GM23248 (cell line): ENCODE measurements at regions not wholly inside any gene's neighbourhood (a gene's known extent, or its start where the extent isn't known, plus 50 kb on each side); places are given as distances from the start of the nearest gene placed in this dataset.

Experiments
- DNase-seq: peaks from one replicate; pipeline ENCODE4 v3.0.0-alpha.2; 2015
- H2AFZ ChIP-seq: fragments of 200-600 bp; sonication (generic); 2 replicates; pipeline ENCODE4 v1.6.1; 2016; ENCODE audit warnings: antibody characterized with exemption
- H3F3A ChIP-seq: fragments of 200-600 bp; sonication (generic); 2 replicates; pipeline ENCODE4 v1.6.1; 2016; ENCODE audit warnings: mild to moderate bottlenecking, antibody characterized with exemption, mixed run types; ENCODE audit not compliant: insufficient read depth
- H3K27ac ChIP-seq: fragments of 200-600 bp; sonication (generic); 2 replicates; pipeline ENCODE4 v1.5.1; 2016; ENCODE audit warnings: mild to moderate bottlenecking
- H3K27me3 ChIP-seq: fragments of 200-600 bp; sonication (generic); replicated peaks from 2 replicates; pipeline ENCODE4 v1.6.1; 2016; ENCODE audit warnings: mild to moderate bottlenecking; ENCODE audit not compliant: insufficient read depth
- H3K36me3 ChIP-seq: fragments of 200-600 bp; sonication (generic); 2 replicates; pipeline ENCODE4 v1.6.1; 2016; ENCODE audit warnings: low read depth, mild to moderate bottlenecking
- H3K4me1 ChIP-seq: fragments of 200-600 bp; sonication (generic); 2 replicates; pipeline ENCODE4 v1.6.1; 2016; ENCODE audit warnings: mild to moderate bottlenecking; ENCODE audit not compliant: insufficient read depth
- H3K4me2 ChIP-seq: fragments of 200-600 bp; sonication (generic); one replicate; pipeline ENCODE4 v1.6.1; 2016; ENCODE audit warnings: mild to moderate bottlenecking; ENCODE audit not compliant: unreplicated experiment
- H3K4me3 ChIP-seq: fragments of 200-600 bp; sonication (generic); 2 replicates; pipeline ENCODE4 v1.5.1; 2016; ENCODE audit warnings: mild to moderate bottlenecking
- H3K79me2 ChIP-seq: fragments of 200-600 bp; sonication (generic); 2 replicates; pipeline ENCODE4 v1.6.1; 2016; ENCODE audit warnings: mild to moderate bottlenecking; ENCODE audit not compliant: insufficient read depth
- H3K9ac ChIP-seq: fragments of 200-600 bp; sonication (generic); 2 replicates; pipeline ENCODE4 v1.6.1; 2016; ENCODE audit warnings: mild to moderate bottlenecking
- H3K9me2 ChIP-seq: fragments of 200-600 bp; sonication (generic); 2 replicates; pipeline ENCODE4 v1.6.1; 2016; ENCODE audit warnings: mixed run types, mild to moderate bottlenecking, moderate library complexity; ENCODE audit not compliant: insufficient read depth
- H3K9me3 ChIP-seq: fragments of 200-600 bp; sonication (generic); one replicate; pipeline ENCODE4 v1.6.1; 2017; ENCODE audit warnings: low read depth
- H4K20me1 ChIP-seq: fragments of 200-600 bp; sonication (generic); 2 replicates; pipeline ENCODE4 v1.6.0; 2016; ENCODE audit not compliant: insufficient read depth
- EZH2 ChIP-seq: fragments of 200-600 bp; sonication (generic); IDR thresholded peaks from 2 replicates; pipeline ENCODE4 v1.6.1; 2018; ENCODE audit warnings: antibody characterized with exemption, mild to moderate bottlenecking; ENCODE audit not compliant: insufficient read depth, poor library complexity, severe bottlenecking
- EZH2phosphoT487 ChIP-seq: fragments of 200-600 bp; sonication (generic); IDR thresholded peaks from 2 replicates; pipeline ENCODE4 v1.6.1; 2018; ENCODE audit warnings: antibody characterized with exemption, moderate library complexity, mild to moderate bottlenecking, low read depth; ENCODE audit not compliant: insufficient read depth
- WGBS, 2 experiments: methylation state at CpG; one replicate each; pipeline ENCODE4 v1.1.6; 2015 to 2017; ENCODE audit warnings: low lambda C conversion rate in 2 of 2, low coverage in 1 of 2; ENCODE audit errors: missing lambda C conversion rate in 2 of 2; 5-methylcytosine and 5-hydroxymethylcytosine counted together
- in situ Hi-C: fragments of 300-500 bp; cut with MboI; formaldehyde crosslinking; loops from 2 replicates; pipeline ENCODE4 v1.15.0; 2020

DNA sequence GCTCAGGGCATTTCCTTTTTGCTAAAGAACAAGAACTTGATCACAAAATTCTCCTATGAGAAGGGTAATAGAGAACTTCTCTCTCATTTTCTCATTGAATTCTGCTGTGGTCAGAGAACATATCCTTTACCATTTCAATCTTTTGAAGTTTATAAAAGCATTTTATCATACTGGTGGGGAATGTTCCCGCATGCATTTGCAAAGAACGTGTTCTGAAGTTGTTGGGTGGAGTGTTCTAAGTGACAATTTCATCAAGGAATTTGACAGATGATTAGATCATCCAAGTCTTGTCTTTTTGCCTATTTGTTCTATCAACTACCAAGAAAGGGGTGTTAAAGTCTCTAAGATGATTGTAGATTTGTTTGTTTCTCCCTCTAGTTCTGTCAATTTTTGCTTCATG, 163.4 kb upstream of the FREM1 start:
- Histone ChIP-seq H3K79me2 (no peaks in the 10 kb centered on the region), H3K36me3 (no peaks in the 10 kb centered on the region), H3K9me2 (no peaks in the 10 kb centered on the region), H3K9me3 (no peaks in the 10 kb centered on the region), H3K4me1 (no peaks in the 10 kb centered on the region), H3K4me3 (no peak overlapping the region), H2AFZ (no peak overlapping the region), H3K27ac (no peak overlapping the region), H3K9ac (no peak overlapping the region), H3K27me3 (no peaks in the 10 kb centered on the region), H3F3A (no peaks in the 10 kb centered on the region), H3K4me2 (no peak overlapping the region), H4K20me1 (no peaks in the 10 kb centered on the region)
- in situ Hi-C loops, result no loop called here
- WGBS, 2 experiments, result 28 to 35% methylated on average over 2 of the region's 2 CpGs
- DNase-seq, result no peak
- no peak for TF ChIP-seq EZH2phosphoT487
- no peak for TF ChIP-seq EZH2

GRCh38 chr9:15070716-15071115, 160.5 kb upstream of the FREM1 start:
- Histone ChIP-seq H3K27me3 (no peaks in the 10 kb centered on the region), H3K79me2 (no peaks in the 10 kb centered on the region), H3K9me3 (no peaks in the 10 kb centered on the region), H2AFZ (no peak overlapping the region), H3K27ac (no peak overlapping the region), H3K9ac (no peak overlapping the region), H3K36me3 (no peaks in the 10 kb centered on the region), H3K9me2 (no peaks in the 10 kb centered on the region), H3K4me3 (no peak overlapping the region), H3K4me1 (no peaks in the 10 kb centered on the region), H3K4me2 (no peak overlapping the region), H4K20me1 (no peaks in the 10 kb centered on the region), H3F3A (no peaks in the 10 kb centered on the region)
- no peak for TF ChIP-seq EZH2phosphoT487
- no peak for TF ChIP-seq EZH2
- in situ Hi-C loops, result no loop called here
- WGBS, 2 experiments, result 45 to 64% methylated on average over 2 of the region's 2 CpGs
- no peak for DNase-seq

DNA sequence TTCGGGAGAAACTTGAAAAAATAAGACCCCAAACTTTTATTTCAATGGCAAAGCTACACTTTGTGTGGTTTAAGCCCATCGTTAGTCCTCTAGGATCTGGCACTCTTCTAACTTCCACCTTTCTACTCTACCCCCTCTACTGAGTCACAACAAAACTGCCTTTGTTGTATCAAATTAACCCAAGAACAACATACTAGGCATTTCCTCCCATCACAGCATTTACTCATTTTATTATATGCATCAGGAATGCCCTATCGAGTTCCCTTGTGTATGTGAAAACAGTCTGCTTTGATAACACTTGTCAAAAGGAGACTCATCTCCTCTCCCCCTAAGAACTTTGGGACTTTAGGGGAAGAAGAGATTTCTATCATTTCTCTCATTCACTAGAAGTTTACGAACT, 158.9 kb upstream of the FREM1 start:
- Histone ChIP-seq H3K4me3 (no peak overlapping the region), H3K9me3 (no peaks in the 10 kb centered on the region), H3K4me1 (no peaks in the 10 kb centered on the region), H3K79me2 (no peaks in the 10 kb centered on the region), H3K9ac (no peak overlapping the region), H3F3A (no peaks in the 10 kb centered on the region), H3K4me2 (no peak overlapping the region), H3K27ac (no peak overlapping the region), H3K9me2 (no peaks in the 10 kb centered on the region), H3K27me3 (no peaks in the 10 kb centered on the region), H4K20me1 (no peaks in the 10 kb centered on the region), H3K36me3 (no peaks in the 10 kb centered on the region), H2AFZ (no peak overlapping the region)
- in situ Hi-C loops, result no loop called here
- 54 to 75% methylated on average over 4 of the region's 4 CpGs for WGBS, 2 experiments
- DNase-seq, result no peak
- TF ChIP-seq EZH2phosphoT487 (no peak), EZH2 (no peak)

GRCh38 chr9:15068261-15068660, 158.0 kb upstream of the FREM1 start:
- in situ Hi-C loops, result no loop called here
- H3K4me1 ChIP-seq, result no peaks in the 10 kb centered on the region
- H3K27me3 ChIP-seq, result no peaks in the 10 kb centered on the region
- H3F3A ChIP-seq, result no peaks in the 10 kb centered on the region
- 83 to 87% methylated on average over 4 of the region's 4 CpGs for WGBS, 2 experiments
- H4K20me1 ChIP-seq, result no peaks in the 10 kb centered on the region
- no peaks in the 10 kb centered on the region for H3K9me3 ChIP-seq
- no peak overlapping the region for H3K4me3 ChIP-seq
- TF ChIP-seq EZH2, result no peak
- TF ChIP-seq EZH2phosphoT487, result no peak
- no peaks in the 10 kb centered on the region for H3K9me2 ChIP-seq
- H3K9ac ChIP-seq, result no peak overlapping the region
- H3K79me2 ChIP-seq, result no peaks in the 10 kb centered on the region
- no peak for DNase-seq
- H3K27ac ChIP-seq, result no peak overlapping the region
- H3K4me2 ChIP-seq, result no peak overlapping the region
- no peak overlapping the region for H2AFZ ChIP-seq
- H3K36me3 ChIP-seq, result no peaks in the 10 kb centered on the region

- no peaks in the 10 kb centered on the region for H3K36me3 ChIP-seq
- H3K9me3 ChIP-seq, result no peaks in the 10 kb centered on the region
- 74 to 82% methylated on average over 1 of the region's 1 CpG for WGBS, 2 experiments
- no peak overlapping the region for H3K9ac ChIP-seq
- H2AFZ ChIP-seq, result no peak overlapping the region
- H3K27ac ChIP-seq, result no peak overlapping the region
- no peak overlapping the region for H3K4me3 ChIP-seq
- no peak overlapping the region for H3K4me2 ChIP-seq
- H3K4me1 ChIP-seq, result no peaks in the 10 kb centered on the region
- no peaks in the 10 kb centered on the region for H4K20me1 ChIP-seq
- no peaks in the 10 kb centered on the region; the same call in 1 of the 2 replicates for H3K27me3 ChIP-seq
- TF ChIP-seq EZH2 (no peak), EZH2phosphoT487 (no peak)
- H3K79me2 ChIP-seq, result no peaks in the 10 kb centered on the region
- H3K9me2 ChIP-seq, result no peaks in the 10 kb centered on the region
- in situ Hi-C loops, result no loop called here
- no peak for DNase-seq
- no peaks in the 10 kb centered on the region for H3F3A ChIP-seq
Measured at GRCh38 chr9:15059003-15059402, 148.8 kb upstream of the FREM1 start.
